Transverse colon (tissue), 4 donors: ENCODE measurements at regions not wholly inside any gene's neighbourhood (a gene's known extent, or its start where the extent isn't known, plus 50 kb on each side); places are given as distances from the start of the nearest gene placed in this dataset.

ENCODE experiments used
- DNase-seq: peaks from one replicate; pipeline ENCODE4 v3.0.0-alpha.2; 2019
- H3K27ac ChIP-seq, 4 donors: fragments of 200-600 bp; sonication (generic); 2 replicates each; pipeline ENCODE4 v1.5.1; 2016 to 2018; ENCODE audit warnings: inconsistent platforms in 4 of 4
- H3K27me3 ChIP-seq: fragments of 200-600 bp; sonication (generic); 2 replicates; pipeline ENCODE4 v1.5.1; 2017; ENCODE audit warnings: inconsistent platforms
- H3K36me3 ChIP-seq, 4 donors: fragments of 200-600 bp; sonication (generic); 2 replicates each; pipeline ENCODE4 v1.5.1; 2017 to 2019; ENCODE audit warnings: inconsistent platforms in 4 of 4
- H3K4me1 ChIP-seq, 4 donors: fragments of 200-600 bp; sonication (generic); 2 replicates each; pipeline ENCODE4 v1.5.1; 2017 to 2020; ENCODE audit warnings: inconsistent platforms in 4 of 4
- H3K4me3 ChIP-seq, 4 donors: fragments of 200-600 bp; sonication (generic); 1 replicate in 1 of 4; 2 replicates in 3 of 4; pipeline versions ENCODE4 v1.5.1 to v1.6.1; 2017 to 2019; ENCODE audit warnings: inconsistent platforms in 4 of 4
- H3K9me3 ChIP-seq, 2 donors: fragments of 200-600 bp; sonication (generic); 2 replicates each; pipeline ENCODE4 v1.5.1; 2017 to 2019; ENCODE audit warnings: inconsistent platforms in 2 of 2
- EP300 ChIP-seq: sonication (generic); formaldehyde crosslinking; IDR thresholded peaks from one replicate; pipeline ENCODE4 v1.6.1; 2017; ENCODE audit warnings: antibody characterized with exemption, low read depth
- POLR2A ChIP-seq: fragments of 450-650 bp; IDR thresholded peaks from one replicate; pipeline ENCODE4 v1.6.1; 2016; ENCODE audit warnings: antibody characterized with exemption, mild to moderate bottlenecking, moderate library complexity
- POLR2AphosphoS5 ChIP-seq, 3 donors: sonication (generic); formaldehyde crosslinking; IDR thresholded peaks; one replicate each; pipeline ENCODE4 v1.6.1; 2016; ENCODE audit warnings: antibody characterized with exemption in 3 of 3
- WGBS, 2 donors: methylation state at CpG; one replicate each; pipeline ENCODE4 v1.1.5; 2018; ENCODE audit warnings: low coverage in 1 of 2; 5-methylcytosine and 5-hydroxymethylcytosine counted together
- in situ Hi-C, 4 donors: fragments of 200-750 bp; cut with MboI; loops; one replicate each; pipeline versions ENCODE4 v1.15.0 to v1.15.1; 2017; ENCODE audit warnings: low sequenced_read_pairs in 3 of 4, low pct_ligation_motif_present in 1 of 4, low pct_unique_long_range_greater_than_20kb in 1 of 4
- intact Hi-C: fragments of 100-400 bp; cut with DNase I; formaldehyde crosslinking; loops from one replicate; pipeline ENCODE4 v1.15.1; 2023; ENCODE audit warnings: low total_unique reads
- TF ChIP-seq, protein P1 (sequence below), 5 experiments: fragments of 200-600 bp in 3 of 5; fragments of 450-650 bp in 2 of 5; sonication (generic) in 3 of 5; IDR thresholded peaks; 1 replicate in 2 of 5; 2 replicates in 3 of 5; pipeline ENCODE4 v1.5.1; 2016 to 2017; ENCODE audit warnings: antibody characterized with exemption in 5 of 5, inconsistent platforms in 3 of 5, mild to moderate bottlenecking in 2 of 5, moderate library complexity in 1 of 5

DNA sequence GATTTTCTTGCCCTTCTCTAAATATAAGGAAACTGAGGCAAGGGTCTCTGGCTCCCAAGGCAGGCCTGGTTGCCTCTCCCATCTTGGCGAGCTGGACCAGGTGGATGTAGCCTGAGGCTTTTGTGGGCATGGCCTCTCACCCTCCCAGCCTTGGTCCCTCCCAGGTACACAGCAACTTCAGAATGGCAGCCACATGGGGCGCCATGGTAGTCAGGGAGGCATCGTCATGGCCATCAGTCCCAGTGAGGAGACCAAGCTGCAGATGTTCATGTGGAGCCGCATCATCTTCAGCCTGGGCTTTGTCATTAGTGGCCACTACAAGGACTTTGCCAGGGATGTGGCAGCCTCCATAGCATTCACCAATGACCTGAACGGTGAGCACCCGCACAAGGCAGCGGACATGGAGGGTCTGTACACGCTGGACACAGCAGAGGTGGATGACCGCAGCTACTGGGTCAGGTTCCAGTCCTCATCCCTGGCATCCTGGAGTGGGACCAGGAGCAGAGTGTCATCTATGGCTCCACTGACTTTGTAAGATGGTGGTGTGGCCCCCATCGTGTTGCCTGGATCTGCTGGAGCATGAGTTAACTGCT is 165.8 kb upstream of the ZNF267 start:
- DNase-seq, result no peak
- H3K27me3 ChIP-seq, result no peaks in the 10 kb centered on the region
- no peak overlapping the region for H3K27ac ChIP-seq
- no peaks in the 10 kb centered on the region for H3K9me3 ChIP-seq
- H3K36me3 ChIP-seq, result peaks cover 0 to 27% (median 10%) of the 10 kb centered on the region in 4 donors
- WGBS, 2 donors, result 97% methylated on average over 10 of the region's 10 CpGs; no CpG with 5 or more reads in 1 of the 2 donors
- intact Hi-C loops (no loop called here), in situ Hi-C loops (loop anchor here in 1 of 4 donors (25.0 kb wide), 1 partner anchor 746 kb away; the partner anchor contains the start of gene SETD1A)
- H3K4me3 ChIP-seq, result no peak overlapping the region
- TF ChIP-seq POLR2AphosphoS5 (IDR thresholded peaks at IDR 0.05), result no peak
- TF ChIP-seq, protein P1, sequence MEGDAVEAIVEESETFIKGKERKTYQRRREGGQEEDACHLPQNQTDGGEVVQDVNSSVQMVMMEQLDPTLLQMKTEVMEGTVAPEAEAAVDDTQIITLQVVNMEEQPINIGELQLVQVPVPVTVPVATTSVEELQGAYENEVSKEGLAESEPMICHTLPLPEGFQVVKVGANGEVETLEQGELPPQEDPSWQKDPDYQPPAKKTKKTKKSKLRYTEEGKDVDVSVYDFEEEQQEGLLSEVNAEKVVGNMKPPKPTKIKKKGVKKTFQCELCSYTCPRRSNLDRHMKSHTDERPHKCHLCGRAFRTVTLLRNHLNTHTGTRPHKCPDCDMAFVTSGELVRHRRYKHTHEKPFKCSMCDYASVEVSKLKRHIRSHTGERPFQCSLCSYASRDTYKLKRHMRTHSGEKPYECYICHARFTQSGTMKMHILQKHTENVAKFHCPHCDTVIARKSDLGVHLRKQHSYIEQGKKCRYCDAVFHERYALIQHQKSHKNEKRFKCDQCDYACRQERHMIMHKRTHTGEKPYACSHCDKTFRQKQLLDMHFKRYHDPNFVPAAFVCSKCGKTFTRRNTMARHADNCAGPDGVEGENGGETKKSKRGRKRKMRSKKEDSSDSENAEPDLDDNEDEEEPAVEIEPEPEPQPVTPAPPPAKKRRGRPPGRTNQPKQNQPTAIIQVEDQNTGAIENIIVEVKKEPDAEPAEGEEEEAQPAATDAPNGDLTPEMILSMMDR (IDR thresholded peaks at IDR 0.05), result no peak
- H3K4me1 ChIP-seq, result no peaks in the 10 kb centered on the region

DNA sequence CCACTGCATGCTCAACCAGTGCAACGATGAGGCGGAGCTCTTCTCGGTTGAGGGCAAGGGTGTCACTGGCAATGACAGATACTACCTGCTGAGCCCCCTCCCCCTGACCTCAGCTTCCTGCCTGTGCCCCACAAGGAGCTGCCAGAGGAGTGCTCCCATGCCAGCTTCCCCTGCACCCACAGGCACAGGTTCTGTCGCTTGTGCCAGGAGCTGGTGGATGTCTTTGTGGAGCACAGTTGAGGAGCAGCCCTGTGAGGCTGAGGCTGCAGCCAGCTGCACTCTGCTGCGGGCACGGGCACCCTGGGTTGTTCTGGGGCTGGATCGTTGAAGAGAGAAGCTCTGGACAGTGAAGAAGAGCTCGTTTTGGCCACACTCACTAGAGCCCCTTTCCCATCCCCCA is 165.3 kb upstream of the ZNF267 start:
- Histone ChIP-seq H3K36me3 (peaks cover 0 to 24% (median 10%) of the 10 kb centered on the region in 4 donors), H3K4me1 (no peaks in the 10 kb centered on the region), H3K27ac (no peak overlapping the region), H3K4me3 (no peak overlapping the region), H3K9me3 (no peaks in the 10 kb centered on the region), H3K27me3 (no peaks in the 10 kb centered on the region)
- in situ Hi-C loops, result loop anchor here in 1 of 4 donors (25.0 kb wide), 1 partner anchor 746 kb away; the partner anchor contains the start of gene SETD1A
- TF ChIP-seq, protein P1 (IDR thresholded peaks at IDR 0.05), result no peak
- TF ChIP-seq EP300 (no peak), POLR2A (no peak)
- 76% methylated on average over 7 of the region's 8 CpGs; no CpG with 5 or more reads in 1 of the 2 donors for WGBS, 2 donors
- intact Hi-C loops, result no loop called here
- DNase-seq, result no peak

DNA sequence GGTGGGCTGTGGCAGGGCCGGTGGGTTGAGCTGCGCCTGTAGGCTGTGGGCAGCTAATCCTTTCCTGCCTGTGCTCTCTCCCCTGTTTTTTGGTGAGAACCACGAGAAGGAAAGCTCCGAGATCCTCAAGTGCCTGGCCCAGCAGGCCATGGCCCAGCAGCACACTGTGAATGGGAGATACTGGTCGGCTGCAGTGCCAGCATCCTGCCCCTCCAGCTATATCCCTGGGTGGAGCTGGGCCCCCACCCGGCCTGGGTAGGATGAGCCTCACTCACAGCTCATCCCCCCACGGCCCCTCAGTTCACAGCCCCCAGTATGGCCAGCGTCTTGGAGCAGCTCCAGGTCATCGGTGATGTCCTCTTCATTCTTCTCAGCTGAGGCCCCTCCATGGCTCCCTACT is 164.4 kb upstream of the ZNF267 start:
- TF ChIP-seq POLR2A (no peak), EP300 (no peak), POLR2AphosphoS5 (IDR thresholded peaks at IDR 0.05) (no peak)
- TF ChIP-seq, protein P1 (IDR thresholded peaks at IDR 0.05), result no peak
- Histone ChIP-seq H3K4me3 (no peak overlapping the region), H3K36me3 (peaks cover 0 to 19% (median 8%) of the 10 kb centered on the region in 4 donors), H3K27ac (no peak overlapping the region), H3K27me3 (no peaks in the 10 kb centered on the region), H3K9me3 (no peaks in the 10 kb centered on the region), H3K4me1 (peaks cover 1 to 3% (median 3%) of the 10 kb centered on the region in 4 donors)
- in situ Hi-C loops, result loop anchor here in 1 of 4 donors (25.0 kb wide), 1 partner anchor 747 kb away; the partner anchor contains the start of gene SETD1A
- WGBS, 2 donors, result 87 to 90% methylated on average over 2 to 9 of the region's 9 CpGs
- no peak for DNase-seq
- intact Hi-C loops, result no loop called here

DNA sequence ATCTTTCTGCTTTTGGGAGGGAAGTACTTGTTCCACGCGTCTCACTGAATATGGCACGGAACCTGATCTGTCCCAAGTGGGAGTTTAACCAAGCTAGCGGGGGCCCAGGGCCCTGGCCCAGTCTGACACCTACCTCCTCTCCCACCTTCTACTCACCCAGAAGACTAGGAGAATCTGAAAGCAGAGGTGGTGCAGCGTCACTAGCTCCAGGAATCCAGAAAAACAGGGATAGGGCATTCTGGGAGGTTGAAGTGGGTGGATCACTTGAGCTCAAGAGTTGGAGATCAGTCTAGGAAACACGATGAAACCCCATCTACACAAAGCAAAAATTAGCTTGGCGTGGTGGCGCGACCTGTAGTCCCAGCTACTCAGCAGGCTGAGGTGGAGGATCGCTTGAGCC is 163.5 kb upstream of the ZNF267 start:
- no peak overlapping the region for H3K27ac ChIP-seq
- intact Hi-C loops, result no loop called here
- no peaks in the 10 kb centered on the region for H3K27me3 ChIP-seq
- WGBS, 2 donors, result 94 to 96% methylated on average over 6 to 10 of the region's 10 CpGs
- no peak overlapping the region for H3K4me3 ChIP-seq
- TF ChIP-seq, protein P1 (IDR thresholded peaks at IDR 0.05), result no peak
- TF ChIP-seq POLR2AphosphoS5 (IDR thresholded peaks at IDR 0.05), result no peak
- TF ChIP-seq POLR2A, result no peak
- TF ChIP-seq EP300, result no peak
- H3K4me1 ChIP-seq, result peaks cover 8 to 12% (median 9%) of the 10 kb centered on the region in 4 donors
- DNase-seq, result no peak
- no peaks in the 10 kb centered on the region for H3K9me3 ChIP-seq
- peaks cover 0 to 16% (median 6%) of the 10 kb centered on the region in 4 donors for H3K36me3 ChIP-seq
- in situ Hi-C loops, result loop anchor here in 1 of 4 donors (25.0 kb wide), 1 partner anchor 748 kb away; the partner anchor contains the start of gene SETD1A
